Esophagus squamous epithelium (tissue), 4 donors: ENCODE measurements at regions not wholly inside any gene's neighbourhood (a gene's known extent, or its start where the extent isn't known, plus 50 kb on each side); places are given as distances from the start of the nearest gene placed in this dataset.

ENCODE experiments used
- POLR2A ChIP-seq, 4 donors: fragments of 450-650 bp; IDR thresholded peaks; one replicate each; pipeline ENCODE4 v1.6.1; 2017; ENCODE audit warnings: antibody characterized with exemption in 4 of 4, mild to moderate bottlenecking in 4 of 4, moderate library complexity in 3 of 4
- TF ChIP-seq, protein P1 (sequence below), 6 experiments: fragments of 450-650 bp in 4 of 6; fragments of 200-600 bp in 2 of 6; sonication (generic) in 2 of 6; IDR thresholded peaks; one replicate each; pipeline ENCODE4 v1.5.1; 2016 to 2019; ENCODE audit warnings: antibody characterized with exemption in 6 of 6, mild to moderate bottlenecking in 4 of 6, moderate library complexity in 4 of 6

DNA sequence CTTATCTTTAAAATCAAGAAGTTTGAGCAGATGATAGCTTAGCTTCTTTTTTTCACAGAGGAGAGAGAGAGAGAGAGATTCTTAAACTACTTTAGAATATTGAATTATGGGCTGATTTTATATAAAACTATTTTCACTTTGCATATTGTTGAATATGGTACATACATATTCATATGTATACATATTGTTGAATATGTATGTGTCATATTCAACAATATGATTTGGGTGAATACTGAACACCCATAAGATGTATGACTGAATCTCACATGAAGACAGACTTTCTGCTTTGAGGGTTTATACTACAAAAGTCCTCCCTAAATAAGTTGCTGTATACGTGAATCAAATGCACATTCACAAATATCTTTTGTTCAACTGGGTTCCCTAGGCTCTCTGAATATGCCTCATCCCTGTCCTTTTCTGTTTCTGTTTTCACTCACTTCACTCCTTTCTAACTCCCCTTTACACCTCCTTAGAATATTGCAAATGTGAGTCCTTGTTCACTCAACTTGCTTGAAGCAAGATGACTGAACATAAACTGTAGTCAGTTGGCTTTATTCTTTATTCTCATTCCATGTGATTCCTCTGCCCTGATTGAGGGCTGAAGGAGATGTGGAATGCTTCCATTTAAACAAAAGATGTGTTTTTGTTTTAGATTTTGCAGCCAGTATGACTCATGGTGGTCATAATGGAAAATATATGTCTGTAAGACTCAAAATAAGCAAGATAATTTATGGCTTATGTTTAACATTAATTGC is 225.4 kb upstream of the DAB2 start:
- no peak for TF ChIP-seq POLR2A (IDR thresholded peaks at IDR 0.05)
- TF ChIP-seq, protein P1, sequence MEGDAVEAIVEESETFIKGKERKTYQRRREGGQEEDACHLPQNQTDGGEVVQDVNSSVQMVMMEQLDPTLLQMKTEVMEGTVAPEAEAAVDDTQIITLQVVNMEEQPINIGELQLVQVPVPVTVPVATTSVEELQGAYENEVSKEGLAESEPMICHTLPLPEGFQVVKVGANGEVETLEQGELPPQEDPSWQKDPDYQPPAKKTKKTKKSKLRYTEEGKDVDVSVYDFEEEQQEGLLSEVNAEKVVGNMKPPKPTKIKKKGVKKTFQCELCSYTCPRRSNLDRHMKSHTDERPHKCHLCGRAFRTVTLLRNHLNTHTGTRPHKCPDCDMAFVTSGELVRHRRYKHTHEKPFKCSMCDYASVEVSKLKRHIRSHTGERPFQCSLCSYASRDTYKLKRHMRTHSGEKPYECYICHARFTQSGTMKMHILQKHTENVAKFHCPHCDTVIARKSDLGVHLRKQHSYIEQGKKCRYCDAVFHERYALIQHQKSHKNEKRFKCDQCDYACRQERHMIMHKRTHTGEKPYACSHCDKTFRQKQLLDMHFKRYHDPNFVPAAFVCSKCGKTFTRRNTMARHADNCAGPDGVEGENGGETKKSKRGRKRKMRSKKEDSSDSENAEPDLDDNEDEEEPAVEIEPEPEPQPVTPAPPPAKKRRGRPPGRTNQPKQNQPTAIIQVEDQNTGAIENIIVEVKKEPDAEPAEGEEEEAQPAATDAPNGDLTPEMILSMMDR (IDR thresholded peaks at IDR 0.05) = no peak
